ENCODE measurements at regions not wholly inside any gene's neighbourhood (a gene's known extent, or its start where the extent isn't known, plus 50 kb on each side); places are given as distances from the start of the nearest gene placed in this dataset.

- DNase-seq, result no peak
- Mint-ChIP-seq H3K4me3 (ENCODE audit: low read depth, unreplicated experiment) (no peak overlapping the region), H3K36me3 (ENCODE audit: insufficient read depth, unreplicated experiment) (no peaks in the 10 kb centered on the region), H3K4me1 (ENCODE audit: low read depth, unreplicated experiment) (no peaks in the 10 kb centered on the region), H3K27ac (ENCODE audit: unreplicated experiment) (no peak overlapping the region), H3K9me3 (ENCODE audit: low read depth, unreplicated experiment) (peaks cover 2% of the 10 kb centered on the region), H3K27me3 (ENCODE audit: unreplicated experiment) (no peaks in the 10 kb centered on the region)
- intact Hi-C loops (cut with micrococcal nuclease; ENCODE audit: unreplicated experiment), result no loop called here
- no TSS peak for BruUV-seq (replicated peaks)
- CTCF ChIA-PET, result no interaction called here
- TF ChIP-seq, protein P1, sequence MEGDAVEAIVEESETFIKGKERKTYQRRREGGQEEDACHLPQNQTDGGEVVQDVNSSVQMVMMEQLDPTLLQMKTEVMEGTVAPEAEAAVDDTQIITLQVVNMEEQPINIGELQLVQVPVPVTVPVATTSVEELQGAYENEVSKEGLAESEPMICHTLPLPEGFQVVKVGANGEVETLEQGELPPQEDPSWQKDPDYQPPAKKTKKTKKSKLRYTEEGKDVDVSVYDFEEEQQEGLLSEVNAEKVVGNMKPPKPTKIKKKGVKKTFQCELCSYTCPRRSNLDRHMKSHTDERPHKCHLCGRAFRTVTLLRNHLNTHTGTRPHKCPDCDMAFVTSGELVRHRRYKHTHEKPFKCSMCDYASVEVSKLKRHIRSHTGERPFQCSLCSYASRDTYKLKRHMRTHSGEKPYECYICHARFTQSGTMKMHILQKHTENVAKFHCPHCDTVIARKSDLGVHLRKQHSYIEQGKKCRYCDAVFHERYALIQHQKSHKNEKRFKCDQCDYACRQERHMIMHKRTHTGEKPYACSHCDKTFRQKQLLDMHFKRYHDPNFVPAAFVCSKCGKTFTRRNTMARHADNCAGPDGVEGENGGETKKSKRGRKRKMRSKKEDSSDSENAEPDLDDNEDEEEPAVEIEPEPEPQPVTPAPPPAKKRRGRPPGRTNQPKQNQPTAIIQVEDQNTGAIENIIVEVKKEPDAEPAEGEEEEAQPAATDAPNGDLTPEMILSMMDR (IDR thresholded peaks at IDR 0.05; ENCODE audit: unreplicated experiment), result no peak
These were observed 951.1 kb upstream of the ADGRB3 start for GRCh38 chr6:67683960-67684359.

DNA sequence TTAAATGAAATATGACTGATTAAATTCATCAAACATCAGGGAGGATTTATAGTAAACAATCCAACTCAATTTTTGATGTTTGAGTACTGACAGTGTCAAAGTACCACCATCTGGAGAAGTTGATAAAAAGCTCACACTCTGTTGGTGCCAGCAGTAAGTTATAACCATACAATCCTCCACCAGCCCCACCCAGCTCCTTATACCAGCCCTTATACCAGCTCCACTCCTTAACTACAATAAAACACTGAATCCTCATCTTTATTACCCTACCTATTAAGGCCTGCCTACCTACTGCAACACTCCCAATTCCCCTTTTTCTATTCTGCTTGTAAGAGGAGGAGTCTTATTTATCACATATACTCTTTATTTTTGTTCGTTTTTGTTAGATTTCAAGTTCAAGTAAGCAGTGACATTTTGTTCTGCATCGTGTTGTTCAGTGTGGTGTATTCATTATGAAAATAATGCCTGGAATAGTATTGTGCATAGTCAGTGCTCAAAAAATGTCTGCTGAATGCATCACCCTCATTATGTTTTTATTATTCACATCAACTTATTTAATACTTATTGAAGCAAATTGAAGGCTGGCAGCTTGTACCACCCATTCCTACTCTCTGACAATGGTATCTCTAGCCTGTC lies 954.7 kb upstream of the ADGRB3 start:
- no TSS peak for BruUV-seq (replicated peaks)
- H3K9me3 Mint-ChIP-seq (ENCODE audit: low read depth, unreplicated experiment), result peaks cover 10% of the 10 kb centered on the region
- intact Hi-C loops (cut with micrococcal nuclease; ENCODE audit: unreplicated experiment), result no loop called here
- no peak for DNase-seq
- TF ChIP-seq, protein P1 (IDR thresholded peaks at IDR 0.05; ENCODE audit: unreplicated experiment), result no peak
- H3K4me3 Mint-ChIP-seq (ENCODE audit: low read depth, unreplicated experiment), result no peak overlapping the region
- CTCF ChIA-PET, result no interaction called here
- no peaks in the 10 kb centered on the region for H3K27me3 Mint-ChIP-seq (ENCODE audit: unreplicated experiment)
- no peaks in the 10 kb centered on the region for H3K36me3 Mint-ChIP-seq (ENCODE audit: insufficient read depth, unreplicated experiment)
- no peaks in the 10 kb centered on the region for H3K4me1 Mint-ChIP-seq (ENCODE audit: low read depth, unreplicated experiment)
- H3K27ac Mint-ChIP-seq (ENCODE audit: unreplicated experiment), result no peak overlapping the region

DNA sequence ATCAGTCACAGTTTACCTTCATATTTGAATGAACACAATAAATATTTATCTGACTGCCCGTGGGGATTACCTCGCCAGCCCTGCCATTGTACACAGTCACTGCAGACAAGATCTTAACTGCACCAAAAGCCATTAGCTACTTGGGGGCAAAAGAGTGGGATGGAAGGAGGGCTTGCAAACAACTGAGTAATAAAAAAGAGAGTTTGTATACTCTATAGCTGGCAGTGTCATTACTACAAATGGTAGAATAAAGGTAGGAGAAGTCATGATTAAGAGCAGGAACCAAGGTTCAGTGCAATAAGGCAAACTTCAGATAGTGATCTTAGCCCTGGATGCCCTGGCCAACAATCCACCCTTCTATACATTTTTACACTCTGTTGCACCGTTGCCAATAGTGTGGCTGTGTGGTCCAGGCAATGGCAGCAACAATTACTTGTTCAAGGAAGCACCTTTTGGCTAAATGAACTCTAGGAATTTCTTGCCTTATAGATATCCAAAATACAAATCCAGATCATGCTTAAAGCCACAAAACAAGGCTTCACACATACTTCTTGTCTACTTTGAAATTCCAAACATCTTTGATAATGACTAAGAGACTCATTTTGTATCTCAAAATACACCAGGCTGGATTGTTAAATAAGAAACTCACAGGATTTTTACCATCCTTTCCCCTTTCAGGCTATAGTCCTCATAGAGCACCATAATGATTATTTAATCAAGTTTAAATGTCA lies 955.4 kb upstream of the ADGRB3 start:
- no peak overlapping the region for H3K27ac Mint-ChIP-seq (ENCODE audit: unreplicated experiment)

GRCh38 chr6:67676892-67677291 lies 958.2 kb upstream of the ADGRB3 start:
- no peak for DNase-seq
- BruUV-seq (replicated peaks), result no TSS peak
- H3K4me3 Mint-ChIP-seq (ENCODE audit: low read depth, unreplicated experiment), result no peak overlapping the region
- peaks cover 10% of the 10 kb centered on the region for H3K9me3 Mint-ChIP-seq (ENCODE audit: low read depth, unreplicated experiment)
- H3K4me1 Mint-ChIP-seq (ENCODE audit: low read depth, unreplicated experiment), result no peaks in the 10 kb centered on the region
- no peaks in the 10 kb centered on the region for H3K27me3 Mint-ChIP-seq (ENCODE audit: unreplicated experiment)
- no peaks in the 10 kb centered on the region for H3K36me3 Mint-ChIP-seq (ENCODE audit: insufficient read depth, unreplicated experiment)
- TF ChIP-seq, protein P1 (IDR thresholded peaks at IDR 0.05; ENCODE audit: unreplicated experiment), result no peak
- CTCF ChIA-PET, result no interaction called here
- intact Hi-C loops (cut with micrococcal nuclease; ENCODE audit: unreplicated experiment), result no loop called here
- no peak overlapping the region for H3K27ac Mint-ChIP-seq (ENCODE audit: unreplicated experiment)

More for the DNA sequence above, 955.4 kb upstream of the ADGRB3 start:
- CTCF ChIA-PET, result no interaction called here
- Mint-ChIP-seq H3K4me3 (ENCODE audit: low read depth, unreplicated experiment) (no peak overlapping the region), H3K4me1 (ENCODE audit: low read depth, unreplicated experiment) (no peaks in the 10 kb centered on the region), H3K9me3 (ENCODE audit: low read depth, unreplicated experiment) (peaks cover 10% of the 10 kb centered on the region), H3K27me3 (ENCODE audit: unreplicated experiment) (no peaks in the 10 kb centered on the region), H3K36me3 (ENCODE audit: insufficient read depth, unreplicated experiment) (no peaks in the 10 kb centered on the region)
- intact Hi-C loops (cut with micrococcal nuclease; ENCODE audit: unreplicated experiment), result no loop called here
- TF ChIP-seq, protein P1 (IDR thresholded peaks at IDR 0.05; ENCODE audit: unreplicated experiment), result no peak
- no TSS peak for BruUV-seq (replicated peaks)
- no peak for DNase-seq

Data from Calu3 (cell line).